ENCODE measurements at regions not wholly inside any gene's neighbourhood (a gene's known extent, or its start where the extent isn't known, plus 50 kb on each side); places are given as distances from the start of the nearest gene placed in this dataset.

GRCh38 chr9:106745876-106746275, 117.1 kb upstream of the ZNF462 start (continued):
- TF ChIP-seq CHD7 (IDR thresholded peaks at IDR 0.05; ENCODE audit: insufficient replicate concordance, low read length) (no peak), RFX5 (IDR thresholded peaks at IDR 0.05; ENCODE audit: borderline replicate concordance, low read depth, low read length) (no peak), KDM1A (IDR thresholded peaks at IDR 0.05; ENCODE audit: borderline replicate concordance, low read length) (no peak), KDM5A (IDR thresholded peaks at IDR 0.05; ENCODE audit: low read length) (no peak), ATF3 (IDR thresholded peaks at IDR 0.05; ENCODE audit: insufficient read depth, low read depth, low read length) (no peak), RXRA (IDR thresholded peaks at IDR 0.05; ENCODE audit: insufficient read depth, low read depth, low read length) (no peak), TEAD4 (IDR thresholded peaks at IDR 0.05; ENCODE audit: low read depth, low read length) (no peak), RBBP5 (IDR thresholded peaks at IDR 0.05; ENCODE audit: borderline replicate concordance, low read depth, low read length) (no peak), BACH1 (IDR thresholded peaks at IDR 0.05; ENCODE audit: low read length) (no peak), SRF (IDR thresholded peaks at IDR 0.05; ENCODE audit: low read depth, low read length) (no peak)

Measured in H1 (cell line).